Activated CD8-positive, alpha-beta T cell treated with anti-CD3 and anti-CD28 coated beads for 36 hours (primary cell): ENCODE measurements at regions not wholly inside any gene's neighbourhood (a gene's known extent, or its start where the extent isn't known, plus 50 kb on each side); places are given as distances from the start of the nearest gene placed in this dataset.

Experiments used
- ATAC-seq: fragments of 200-7000 bp; cut with Tn5 transposase; one replicate; pipeline ENCODE4 v1.10.0; 2021; ENCODE audit warnings: mild to moderate bottlenecking, moderate library complexity
- CTCF ChIA-PET: fragments of 350-600 bp; sonication (Branson Sonifier 250); formaldehyde crosslinking; loops from one replicate; lab custom pipeline; 2021; ENCODE audit warnings: antibody characterized with exemption; lab: Charles Lee
- POLR2A ChIA-PET: fragments of 350-600 bp; sonication (Branson Sonifier 250); formaldehyde crosslinking; loops from one replicate; lab custom pipeline; 2021; ENCODE audit warnings: antibody characterized with exemption; lab: Charles Lee
- DNase-seq: peaks from one replicate; pipeline ENCODE4 v3.0.0-alpha.2; 2020
- H3K27ac Mint-ChIP-seq: one replicate; pipeline ENCODE4 v1.8.0; 2021; ENCODE audit warnings: mild to moderate bottlenecking, mixed read lengths
- H3K27me3 Mint-ChIP-seq: one replicate; pipeline ENCODE4 v1.8.0; 2021; ENCODE audit warnings: mixed read lengths
- H3K36me3 Mint-ChIP-seq: one replicate; pipeline ENCODE4 v1.8.0; 2021; ENCODE audit warnings: low read depth, mixed read lengths
- H3K4me1 Mint-ChIP-seq: one replicate; pipeline ENCODE4 v1.8.0; 2021; ENCODE audit warnings: low read depth, mixed read lengths
- H3K4me3 Mint-ChIP-seq: one replicate; pipeline ENCODE4 v1.8.0; 2021; ENCODE audit warnings: mild to moderate bottlenecking, moderate library complexity, mixed read lengths
- H3K9me3 Mint-ChIP-seq: one replicate; pipeline ENCODE4 v1.8.0; 2021; ENCODE audit warnings: mixed read lengths
- intact Hi-C: fragments of 100-400 bp; cut with micrococcal nuclease; formaldehyde crosslinking; loops from one replicate; pipeline ENCODE4 v1.10.0; 2022
- TF ChIP-seq, protein P1 (sequence below): fragments of 200-600 bp; IDR thresholded peaks from one replicate; pipeline ENCODE4 v1.8.0; 2022; ENCODE audit warnings: antibody characterized with exemption, mild to moderate bottlenecking

DNA sequence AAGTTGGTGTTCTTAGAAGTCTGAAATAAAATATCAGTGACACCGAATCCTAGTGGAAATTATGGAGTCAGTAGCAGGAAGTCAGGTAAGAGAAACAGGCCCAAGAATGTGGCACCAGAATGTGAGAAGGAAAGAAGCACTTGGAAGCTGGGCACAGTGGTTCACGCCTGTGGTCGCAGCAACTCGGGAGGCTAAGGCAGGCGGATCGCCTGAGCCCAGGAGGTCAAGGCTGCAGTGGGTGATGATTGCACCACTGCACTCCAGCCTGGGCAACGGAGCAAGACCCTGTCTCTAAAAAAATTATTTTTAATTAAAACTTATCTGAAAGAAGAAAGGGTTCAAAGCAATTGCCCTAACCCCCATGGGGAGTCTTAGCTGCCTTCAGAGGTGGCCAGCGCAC lies 268.3 kb upstream of the SALL3 start:
- DNase-seq (no peak), ATAC-seq (no peak)
- Mint-ChIP-seq H3K27ac (no peak overlapping the region), H3K4me1 (no peaks in the 10 kb centered on the region), H3K36me3 (no peaks in the 10 kb centered on the region), H3K4me3 (no peak overlapping the region), H3K9me3 (peaks cover 7% of the 10 kb centered on the region), H3K27me3 (no peaks in the 10 kb centered on the region)
- TF ChIP-seq, protein P1, sequence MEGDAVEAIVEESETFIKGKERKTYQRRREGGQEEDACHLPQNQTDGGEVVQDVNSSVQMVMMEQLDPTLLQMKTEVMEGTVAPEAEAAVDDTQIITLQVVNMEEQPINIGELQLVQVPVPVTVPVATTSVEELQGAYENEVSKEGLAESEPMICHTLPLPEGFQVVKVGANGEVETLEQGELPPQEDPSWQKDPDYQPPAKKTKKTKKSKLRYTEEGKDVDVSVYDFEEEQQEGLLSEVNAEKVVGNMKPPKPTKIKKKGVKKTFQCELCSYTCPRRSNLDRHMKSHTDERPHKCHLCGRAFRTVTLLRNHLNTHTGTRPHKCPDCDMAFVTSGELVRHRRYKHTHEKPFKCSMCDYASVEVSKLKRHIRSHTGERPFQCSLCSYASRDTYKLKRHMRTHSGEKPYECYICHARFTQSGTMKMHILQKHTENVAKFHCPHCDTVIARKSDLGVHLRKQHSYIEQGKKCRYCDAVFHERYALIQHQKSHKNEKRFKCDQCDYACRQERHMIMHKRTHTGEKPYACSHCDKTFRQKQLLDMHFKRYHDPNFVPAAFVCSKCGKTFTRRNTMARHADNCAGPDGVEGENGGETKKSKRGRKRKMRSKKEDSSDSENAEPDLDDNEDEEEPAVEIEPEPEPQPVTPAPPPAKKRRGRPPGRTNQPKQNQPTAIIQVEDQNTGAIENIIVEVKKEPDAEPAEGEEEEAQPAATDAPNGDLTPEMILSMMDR = no peak
- POLR2A ChIA-PET = no interaction called here
- CTCF ChIA-PET = no interaction called here
- intact Hi-C loops = no loop called here

DNA sequence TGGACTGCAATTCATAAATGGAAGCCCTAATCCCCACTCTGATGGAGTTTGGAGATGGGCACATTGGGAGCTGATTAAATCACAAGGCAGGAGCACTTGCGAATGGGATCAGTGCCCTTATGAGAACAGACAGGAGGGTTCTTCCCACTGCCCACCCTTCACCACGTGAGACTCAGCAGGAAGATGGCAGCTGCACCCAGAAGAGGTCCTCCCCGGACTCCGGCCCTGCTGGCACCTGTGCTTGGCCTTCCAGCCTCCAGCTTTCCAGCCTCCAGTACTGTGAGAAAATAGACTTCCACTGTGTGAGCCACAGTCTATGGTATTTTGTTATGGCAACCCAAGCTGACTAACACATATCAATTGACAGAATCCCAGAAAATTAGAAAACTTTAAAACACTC lies 267.6 kb upstream of the SALL3 start:
- DNase-seq (no peak), ATAC-seq (no peak)
- Mint-ChIP-seq H3K36me3 (no peaks in the 10 kb centered on the region), H3K4me1 (no peaks in the 10 kb centered on the region), H3K27ac (no peak overlapping the region), H3K4me3 (no peak overlapping the region), H3K27me3 (no peaks in the 10 kb centered on the region), H3K9me3 (peaks cover 7% of the 10 kb centered on the region)
- ChIA-PET POLR2A (no interaction called here), CTCF (no interaction called here)
- intact Hi-C loops = no loop called here
- TF ChIP-seq, protein P1 = no peak

GRCh38 chr18:78713069-78713468 lies 266.5 kb upstream of the SALL3 start:
- POLR2A ChIA-PET = no interaction called here
- H3K27me3 Mint-ChIP-seq = no peaks in the 10 kb centered on the region
- no peak overlapping the region for H3K4me3 Mint-ChIP-seq
- CTCF ChIA-PET = no interaction called here
- H3K9me3 Mint-ChIP-seq = peaks cover 7% of the 10 kb centered on the region
- ATAC-seq (no peak), DNase-seq (peak; percentile 4)
- H3K36me3 Mint-ChIP-seq = no peaks in the 10 kb centered on the region
- intact Hi-C loops = no loop called here
- no peak overlapping the region for H3K27ac Mint-ChIP-seq
- TF ChIP-seq, protein P1 = no peak
- H3K4me1 Mint-ChIP-seq = no peaks in the 10 kb centered on the region

GRCh38 chr18:78713726-78714125 lies 265.9 kb upstream of the SALL3 start:
- Mint-ChIP-seq H3K9me3 (peaks cover under 1% of the 10 kb centered on the region), H3K27me3 (no peaks in the 10 kb centered on the region), H3K36me3 (no peaks in the 10 kb centered on the region), H3K4me3 (no peak overlapping the region), H3K27ac (no peak overlapping the region), H3K4me1 (no peaks in the 10 kb centered on the region)
- ATAC-seq (no peak), DNase-seq (no peak)
- intact Hi-C loops = no loop called here
- TF ChIP-seq, protein P1 = no peak
- ChIA-PET CTCF (no interaction called here), POLR2A (no interaction called here)

- CTCF ChIA-PET = no interaction called here
- TF ChIP-seq, protein P1 = no peak
- H3K4me1 Mint-ChIP-seq = no peaks in the 10 kb centered on the region
- no peaks in the 10 kb centered on the region for H3K9me3 Mint-ChIP-seq
- H3K4me3 Mint-ChIP-seq = no peak overlapping the region
- intact Hi-C loops = no loop called here
- no peaks in the 10 kb centered on the region for H3K36me3 Mint-ChIP-seq
- H3K27ac Mint-ChIP-seq = no peak overlapping the region
- DNase-seq = no peak
- POLR2A ChIA-PET = no interaction called here
- H3K27me3 Mint-ChIP-seq = peaks cover 5% of the 10 kb centered on the region
- ATAC-seq = no peak
Measured at GRCh38 chr18:78716022-78716421, 263.6 kb upstream of the SALL3 start.
